ENCODE measurements at regions not wholly inside any gene's neighbourhood (a gene's known extent, or its start where the extent isn't known, plus 50 kb on each side); places are given as distances from the start of the nearest gene placed in this dataset.
"Not testable (repeated sequence)": the region's sequence is repeated elsewhere in the genome, so short reads cannot be mapped to it uniquely, and the experiment has no call there.

- no peak for DNase-seq
Measured at GRCh38 chr5:1748271-1748670, 51.4 kb downstream of the MRPL36 start.

- DNase-seq, result no peak
Measured at GRCh38 chr5:1747803-1748085, 51.9 kb downstream of the MRPL36 start.

GRCh38 chr5:1747079-1747802, 52.4 kb downstream of the MRPL36 start:
- no peak for DNase-seq

- DNase-seq, result no peak
Measured at GRCh38 chr5:1746371-1747078, 53.1 kb downstream of the MRPL36 start.

- no peak for DNase-seq
Measured at GRCh38 chr5:1745796-1746370, 53.8 kb downstream of the MRPL36 start.

- no peak for DNase-seq
Measured at GRCh38 chr5:1745123-1745795, 54.4 kb downstream of the MRPL36 start.

GRCh38 chr5:1744393-1745122, 55.1 kb downstream of the MRPL36 start:
- no peak for DNase-seq

GRCh38 chr5:1743769-1744085, 55.9 kb downstream of the MRPL36 start:
- DNase-seq, result no peak

GRCh38 chr5:1743061-1743768, 56.4 kb downstream of the MRPL36 start:
- DNase-seq, result no peak

GRCh38 chr5:1737790-1738405, 61.7 kb downstream of the MRPL36 start:
- DNase-seq, result no peak

GRCh38 chr5:1736889-1737711, 62.5 kb downstream of the MRPL36 start:
- DNase-seq, result no peak

- DNase-seq, result no peak
Measured at GRCh38 chr5:1736065-1736464, 63.6 kb downstream of the MRPL36 start.

- no peak for DNase-seq
Measured at GRCh38 chr5:1735320-1735970, 64.2 kb downstream of the MRPL36 start.

GRCh38 chr5:1734908-1735289, 64.7 kb downstream of the MRPL36 start:
- no peak for DNase-seq

- DNase-seq, result no peak
Measured at GRCh38 chr5:1734271-1734907, 65.2 kb downstream of the MRPL36 start.

- no peak for DNase-seq
Measured at GRCh38 chr5:1733369-1733768, 66.3 kb downstream of the MRPL36 start.

- DNase-seq, result no peak
Measured at GRCh38 chr5:1732945-1733344, 66.7 kb downstream of the MRPL36 start.

GRCh38 chr5:1732238-1732941, 67.2 kb downstream of the MRPL36 start:
- no peak for DNase-seq

GRCh38 chr5:1731855-1732237, 67.8 kb downstream of the MRPL36 start:
- not testable (repeated sequence) for DNase-seq

Measured in NCI-H526 treated with DMSO at 0.1 percent for 48 hours (cell line).